Upper lobe of right lung (tissue), 1 donor: ENCODE measurements at regions not wholly inside any gene's neighbourhood (a gene's known extent, or its start where the extent isn't known, plus 50 kb on each side); places are given as distances from the start of the nearest gene placed in this dataset.
"Not testable (repeated sequence)": the region's sequence is repeated elsewhere in the genome, so short reads cannot be mapped to it uniquely, and the experiment has no call there.

Experiments
- ATAC-seq: fragments of 200-7000 bp; cut with Tn5 transposase; one replicate; pipeline ENCODE4 v1.9.1; 2020; ENCODE audit warnings: mild to moderate bottlenecking, moderate library complexity
- DNase-seq: peaks from one replicate; pipeline ENCODE4 v3.0.0-alpha.2; 2020
- H3K27ac ChIP-seq: fragments of 200-600 bp; one replicate; pipeline ENCODE4 v1.8.0; 2022
- H3K27me3 ChIP-seq: fragments of 200-600 bp; one replicate; pipeline ENCODE4 v1.8.0; 2022; ENCODE audit warnings: mild to moderate bottlenecking
- H3K36me3 ChIP-seq: fragments of 200-600 bp; one replicate; pipeline ENCODE4 v1.8.0; 2022
- H3K4me1 ChIP-seq: fragments of 200-600 bp; one replicate; pipeline ENCODE4 v1.8.0; 2022
- H3K4me3 ChIP-seq: fragments of 200-600 bp; one replicate; pipeline ENCODE4 v1.8.0; 2022; ENCODE audit warnings: mild to moderate bottlenecking
- H3K9me3 ChIP-seq: fragments of 200-600 bp; one replicate; pipeline ENCODE4 v1.8.0; 2022
- CTCF ChIP-seq: fragments of 200-600 bp; IDR thresholded peaks from one replicate; pipeline ENCODE4 v1.8.0; 2022; ENCODE audit warnings: antibody characterized with exemption
- intact Hi-C: fragments of 100-400 bp; cut with DNase I; formaldehyde crosslinking; loops from one replicate; pipeline ENCODE4 v1.11.0; 2022
- donor health status: DM: no; HTN: yes; CAD: no; lungs with severe emphysema.

- no peaks in the 10 kb centered on the region for H3K36me3 ChIP-seq
- H3K4me3 ChIP-seq, result no peak overlapping the region
- no peaks in the 10 kb centered on the region for H3K9me3 ChIP-seq
- ATAC-seq (no peak), DNase-seq (peak; percentile 22)
- peaks cover 7% of the 10 kb centered on the region for H3K4me1 ChIP-seq
- intact Hi-C loops, result no loop called here
- no peak for TF ChIP-seq CTCF
- H3K27me3 ChIP-seq, result peaks cover 58% of the 10 kb centered on the region
- no peak overlapping the region for H3K27ac ChIP-seq
Observed at GRCh38 chr5:1656271-1656975, 132.7 kb upstream of the LPCAT1 start.

DNA sequence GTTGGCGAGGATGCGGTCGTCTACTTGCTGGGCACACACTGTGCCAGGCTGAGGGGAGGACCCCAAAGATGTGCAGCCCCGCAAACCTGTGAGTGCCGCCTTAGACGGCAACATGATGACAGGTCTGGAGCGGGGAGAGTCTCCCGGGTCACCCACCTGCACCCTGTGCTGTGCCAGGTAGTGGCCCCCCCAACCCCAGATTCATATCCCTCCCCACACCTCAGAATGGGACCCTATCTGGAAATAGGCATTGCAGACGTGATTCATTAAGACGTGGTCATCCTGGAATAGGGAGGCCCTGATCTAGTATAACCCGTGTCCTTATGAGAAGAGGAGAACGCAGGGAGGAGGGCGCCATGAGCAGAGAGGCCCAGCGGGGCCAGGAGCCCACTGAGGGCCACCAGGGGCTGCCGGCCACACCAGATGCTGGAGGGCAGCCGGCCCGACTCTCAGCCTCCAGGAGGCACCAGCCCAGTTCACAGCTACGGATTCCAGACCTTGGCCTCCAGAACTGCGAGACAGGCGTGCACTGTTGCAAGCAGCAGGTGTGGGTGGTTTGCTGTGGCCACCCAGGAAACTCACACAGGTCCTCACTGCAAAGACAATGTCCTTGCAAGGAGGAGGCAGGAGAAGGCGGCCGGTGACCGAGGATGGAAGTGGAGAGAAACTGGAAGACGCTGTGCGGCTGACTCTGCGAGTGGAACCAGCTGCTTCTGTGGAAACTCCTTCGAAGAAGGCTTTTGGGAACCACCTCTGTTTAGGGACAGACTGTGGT, 131.9 kb upstream of the LPCAT1 start:
- Histone ChIP-seq H3K36me3 (no peaks in the 10 kb centered on the region), H3K27me3 (peaks cover 60% of the 10 kb centered on the region), H3K4me1 (peaks cover 7% of the 10 kb centered on the region), H3K4me3 (no peak overlapping the region), H3K9me3 (no peaks in the 10 kb centered on the region), H3K27ac (no peak overlapping the region)
- intact Hi-C loops, result no loop called here
- TF ChIP-seq CTCF, result no peak
- ATAC-seq (no peak), DNase-seq (peak; percentile 56)

GRCh38 chr5:1654786-1655495, 131.2 kb upstream of the LPCAT1 start:
- Histone ChIP-seq H3K4me1 (peaks cover 7% of the 10 kb centered on the region), H3K27ac (no peak overlapping the region), H3K4me3 (no peak overlapping the region), H3K9me3 (no peaks in the 10 kb centered on the region), H3K27me3 (peaks cover 67% of the 10 kb centered on the region), H3K36me3 (no peaks in the 10 kb centered on the region)
- no peak for TF ChIP-seq CTCF
- ATAC-seq, result no peak
- intact Hi-C loops, result no loop called here
- peak; percentile 57 for DNase-seq

DNA sequence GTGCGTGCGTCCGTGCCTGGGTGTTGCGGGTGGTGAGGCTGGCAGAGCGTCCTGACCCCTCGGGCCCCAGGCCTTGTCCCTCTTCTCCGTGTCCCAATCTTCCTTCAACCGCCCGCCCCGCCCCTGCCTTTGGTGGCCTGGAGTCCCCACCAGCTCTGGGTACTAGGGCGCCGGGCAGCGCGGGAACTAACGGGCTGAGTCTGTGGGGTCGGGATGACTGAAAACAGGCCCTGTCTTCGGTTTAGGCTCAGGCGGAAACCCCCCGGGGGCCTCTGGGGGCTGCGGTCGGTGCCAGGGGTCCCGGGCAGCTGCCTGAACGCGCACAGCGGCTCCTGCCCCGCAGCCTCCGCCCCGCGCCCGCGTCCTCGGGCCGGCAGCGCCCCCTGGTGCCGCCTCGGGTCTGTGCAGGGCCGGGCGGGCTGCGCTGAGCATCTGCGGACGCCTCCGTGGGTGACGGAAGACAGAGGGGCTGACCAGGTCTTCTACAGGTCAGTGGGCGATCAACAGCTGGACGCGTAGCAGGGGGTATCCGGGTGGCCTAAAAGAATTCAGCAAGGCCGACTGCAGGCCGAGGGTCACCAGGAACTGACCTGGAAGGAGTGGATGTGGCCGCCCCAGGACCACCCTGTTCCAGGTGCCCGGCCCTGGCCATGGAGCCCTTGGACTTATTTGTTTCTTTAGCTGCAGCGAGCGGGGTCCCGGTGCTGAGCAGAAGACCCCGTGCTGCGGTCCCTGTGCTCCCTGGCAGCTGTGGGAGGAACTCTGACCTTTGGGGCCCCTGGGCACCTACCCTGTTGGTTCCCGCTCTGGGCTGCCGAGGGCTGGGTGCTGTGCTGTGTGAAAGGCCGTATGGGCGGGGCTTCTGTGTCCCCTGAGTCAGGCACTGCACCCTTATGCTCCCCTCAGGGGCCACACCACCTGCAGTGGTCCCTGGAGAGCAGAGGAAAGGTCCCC, 130.2 kb upstream of the LPCAT1 start:
- ATAC-seq (peak; percentile 90), DNase-seq (peak; percentile 67)
- intact Hi-C loops, H3K4me3 ChIP-seq, H3K4me1 ChIP-seq, H3K36me3 ChIP-seq, H3K9me3 ChIP-seq, H3K27ac ChIP-seq: not testable (repeated sequence)
- peaks cover 67% of the 10 kb centered on the region for H3K27me3 ChIP-seq
- TF ChIP-seq CTCF, result peak; percentile 50
